ENCODE measurements at regions not wholly inside any gene's neighbourhood (a gene's known extent, or its start where the extent isn't known, plus 50 kb on each side); places are given as distances from the start of the nearest gene placed in this dataset.

- no peak for DNase-seq
Observed at GRCh38 chr18:51578406-51578980, 381.0 kb upstream of the MEX3C start.

GRCh38 chr18:51580580-51580979 is 383.1 kb upstream of the MEX3C start:
- no peak for DNase-seq

- no peak for DNase-seq
Observed at GRCh38 chr18:51582551-51582950, 385.1 kb upstream of the MEX3C start.

- DNase-seq, result no peak
Observed at GRCh38 chr18:51588616-51589015, 391.1 kb upstream of the MEX3C start.

GRCh38 chr18:51593931-51594330 is 396.4 kb upstream of the MEX3C start:
- DNase-seq, result no peak

GRCh38 chr18:51603111-51603510 is 405.6 kb upstream of the MEX3C start:
- no peak for DNase-seq

- DNase-seq, result no peak
Observed at GRCh38 chr18:51603551-51603950, 406.1 kb upstream of the MEX3C start.

- DNase-seq, result no peak
Observed at GRCh38 chr18:51610481-51610880, 413.0 kb upstream of the MEX3C start.

GRCh38 chr18:51611326-51611725 is 413.8 kb upstream of the MEX3C start:
- no peak for DNase-seq

GRCh38 chr18:51614033-51614432 is 416.6 kb upstream of the MEX3C start:
- no peak for DNase-seq

- no peak for DNase-seq
Observed at GRCh38 chr18:51614967-51615571, 417.6 kb upstream of the MEX3C start.

- no peak for DNase-seq
Observed at GRCh38 chr18:51617167-51617566, 419.7 kb upstream of the MEX3C start.

GRCh38 chr18:51617572-51618260 is 420.2 kb upstream of the MEX3C start:
- DNase-seq, result no peak

- no peak for DNase-seq
Observed at GRCh38 chr18:51619283-51619682, 421.8 kb upstream of the MEX3C start.

GRCh38 chr18:51621113-51621863 is 423.8 kb upstream of the MEX3C start:
- DNase-seq, result peak in 46 of 51 donors; percentile 2 to 81 (median 46)

- DNase-seq, result no peak
Observed at GRCh38 chr18:51621864-51622160, 424.3 kb upstream of the MEX3C start.

GRCh38 chr18:51622702-51623101 is 425.2 kb upstream of the MEX3C start:
- no peak for DNase-seq

GRCh38 chr18:51623653-51624052 is 426.2 kb upstream of the MEX3C start:
- DNase-seq, result no peak

GRCh38 chr18:51630706-51631105 is 433.2 kb upstream of the MEX3C start:
- no peak for DNase-seq

GRCh38 chr18:51637881-51638280 is 440.4 kb upstream of the MEX3C start:
- DNase-seq, result no peak

- no peak for DNase-seq
Observed at GRCh38 chr18:51639541-51639940, 442.1 kb upstream of the MEX3C start.

- no peak for DNase-seq
Observed at GRCh38 chr18:51643483-51643882, 446.0 kb upstream of the MEX3C start.

- no peak for DNase-seq
Observed at GRCh38 chr18:51645607-51646006, 448.1 kb upstream of the MEX3C start.

Measured in hypothalamus (tissue), 51 donors.